ENCODE measurements at regions not wholly inside any gene's neighbourhood (a gene's known extent, or its start where the extent isn't known, plus 50 kb on each side); places are given as distances from the start of the nearest gene placed in this dataset.
A peak's percentile ranks its signal among the peaks of the same experiment; 100 is the strongest.

DNA sequence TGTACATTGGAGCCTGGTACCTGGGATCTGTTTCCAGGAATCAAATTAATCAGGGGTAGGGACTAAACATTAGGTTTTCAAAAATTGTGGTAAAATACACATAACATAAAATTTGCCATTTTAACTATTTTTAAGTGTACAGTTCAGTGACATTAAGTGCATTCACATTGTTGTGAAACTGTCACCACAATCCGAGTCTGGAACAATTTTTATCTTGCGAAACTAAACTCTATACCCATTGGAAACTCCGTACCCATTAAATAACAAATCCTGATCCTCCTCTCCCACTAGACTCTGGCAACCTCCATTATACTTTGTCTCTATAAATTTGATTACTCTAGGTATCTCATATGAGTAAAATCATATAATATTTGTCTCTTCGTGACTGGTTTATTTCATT, 486.2 kb downstream of the GADD45G start:
- WGBS, 2 donors (ENCODE audit: extremely low coverage in 2 of 2, insufficient read length in 2 of 2, insufficient replicate concordance in 1 of 2), result no CpG with 5 or more reads among the region's 4 CpGs
- H3K14ac ChIP-seq (ENCODE audit: low read length), result no peak overlapping the region
- H3K4ac ChIP-seq (ENCODE audit: low read length), result no peak overlapping the region
- H3K4me3 ChIP-seq (ENCODE audit: low read length in 2 of 2), result no peak overlapping the region
- H2AFZ ChIP-seq (ENCODE audit: low read length), result no peak overlapping the region
- H3K27me3 ChIP-seq (ENCODE audit: control insufficient read depth in 3 of 3, insufficient read depth in 3 of 3, low read depth in 1 of 3, low read length in 3 of 3), result peaks cover 0 to 7% (median 0%) of the 10 kb centered on the region in 3 experiments
- H3K4me1 ChIP-seq (ENCODE audit: control insufficient read depth in 2 of 2, insufficient read depth in 1 of 2, low read depth in 1 of 2, low read length in 2 of 2), result peaks cover 0 to 4% of the 10 kb centered on the region in 2 donors
- H4K8ac ChIP-seq (ENCODE audit: low read depth, low read length), result no peak overlapping the region
- H2BK5ac ChIP-seq (ENCODE audit: low read length), result no peak overlapping the region
- H3K9me3 ChIP-seq (replicated peaks in 1 of 2; ENCODE audit: control insufficient read depth in 2 of 2, insufficient read depth in 1 of 2, low read depth in 1 of 2, low read length in 2 of 2), result no peaks in the 10 kb centered on the region
- no peak overlapping the region for H2BK120ac ChIP-seq (ENCODE audit: low read depth, low read length)
- no peak overlapping the region for H2BK12ac ChIP-seq (ENCODE audit: low read length)
- no peak overlapping the region for H3K27ac ChIP-seq (replicated peaks; ENCODE audit: low read length)
- H3K18ac ChIP-seq (ENCODE audit: low read length), result no peak overlapping the region
- H2BK15ac ChIP-seq (ENCODE audit: low read length), result no peak overlapping the region
- no peaks in the 10 kb centered on the region for H3K79me1 ChIP-seq (ENCODE audit: low read depth, low read length)
- H3K23ac ChIP-seq (ENCODE audit: low read depth, low read length, poor library complexity), result no peak overlapping the region
- no peak overlapping the region for H3K4me2 ChIP-seq (ENCODE audit: insufficient read depth, low read length, poor library complexity, severe bottlenecking)
- H2AK5ac ChIP-seq (ENCODE audit: low read depth, low read length), result no peak overlapping the region
- no peaks in the 10 kb centered on the region for H3K36me3 ChIP-seq (replicated peaks in 1 of 2; ENCODE audit: control insufficient read depth in 2 of 2, insufficient read depth in 2 of 2, low read length in 2 of 2)
- no peak overlapping the region for H3K9ac ChIP-seq (ENCODE audit: low read depth, low read length, poor library complexity)
- no peak for DNase-seq (ENCODE audit: low spot score)
- H4K91ac ChIP-seq (ENCODE audit: low read depth, low read length, poor library complexity), result no peak overlapping the region

DNA sequence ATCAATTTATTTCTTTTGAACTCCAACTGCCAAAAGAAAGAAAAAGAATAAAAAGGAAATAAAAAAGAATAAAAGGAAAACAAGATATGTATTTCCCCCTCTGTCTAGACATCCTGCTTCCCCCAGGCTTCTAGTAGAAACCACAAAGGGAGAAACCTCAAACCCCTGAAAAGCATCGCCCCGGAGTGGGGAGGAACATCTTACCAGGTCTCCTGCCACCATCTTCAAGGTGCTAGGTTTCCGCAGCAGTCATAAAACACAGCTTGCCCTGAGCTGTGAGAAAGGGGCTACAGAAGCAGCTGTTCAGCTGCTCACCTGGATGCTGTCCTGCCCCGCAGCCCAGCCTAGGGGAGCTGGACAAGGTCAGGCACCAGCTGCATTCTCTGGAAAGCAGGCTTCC, 487.7 kb downstream of the GADD45G start:
- Histone ChIP-seq H3K9ac (ENCODE audit: low read depth, low read length, poor library complexity) (no peak overlapping the region), H4K8ac (ENCODE audit: low read depth, low read length) (no peak overlapping the region), H2BK12ac (ENCODE audit: low read length) (no peak overlapping the region), H3K9me3 (replicated peaks in 1 of 2; ENCODE audit: control insufficient read depth in 2 of 2, insufficient read depth in 1 of 2, low read depth in 1 of 2, low read length in 2 of 2) (no peaks in the 10 kb centered on the region), H3K23ac (ENCODE audit: low read depth, low read length, poor library complexity) (no peak overlapping the region), H2BK120ac (ENCODE audit: low read depth, low read length) (no peak overlapping the region), H3K36me3 (replicated peaks in 1 of 2; ENCODE audit: control insufficient read depth in 2 of 2, insufficient read depth in 2 of 2, low read length in 2 of 2) (no peaks in the 10 kb centered on the region), H3K4me2 (ENCODE audit: insufficient read depth, low read length, poor library complexity, severe bottlenecking) (no peak overlapping the region), H3K27ac (replicated peaks; ENCODE audit: low read length) (no peak overlapping the region), H3K4me3 (ENCODE audit: low read length in 2 of 2) (peak overlapping the region in 1 of 2 donors; percentile 14), H2BK15ac (ENCODE audit: low read length) (no peak overlapping the region), H3K18ac (ENCODE audit: low read length) (no peak overlapping the region), H2AFZ (ENCODE audit: low read length) (no peak overlapping the region), H3K27me3 (ENCODE audit: control insufficient read depth in 3 of 3, insufficient read depth in 3 of 3, low read depth in 1 of 3, low read length in 3 of 3) (peaks cover 0 to 15% (median 0%) of the 10 kb centered on the region in 3 experiments), H4K91ac (ENCODE audit: low read depth, low read length, poor library complexity) (no peak overlapping the region), H2AK5ac (ENCODE audit: low read depth, low read length) (no peak overlapping the region), H3K79me1 (ENCODE audit: low read depth, low read length) (no peaks in the 10 kb centered on the region), H3K4ac (ENCODE audit: low read length) (no peak overlapping the region), H3K14ac (ENCODE audit: low read length) (no peak overlapping the region), H2BK5ac (ENCODE audit: low read length) (no peak overlapping the region), H3K4me1 (ENCODE audit: control insufficient read depth in 2 of 2, insufficient read depth in 1 of 2, low read depth in 1 of 2, low read length in 2 of 2) (peaks cover 0 to 2% of the 10 kb centered on the region in 2 donors)
- WGBS, 2 donors (ENCODE audit: extremely low coverage in 2 of 2, insufficient read length in 2 of 2, insufficient replicate concordance in 1 of 2), result no CpG with 5 or more reads among the region's 4 CpGs
- no peak for DNase-seq (ENCODE audit: low spot score)

DNA sequence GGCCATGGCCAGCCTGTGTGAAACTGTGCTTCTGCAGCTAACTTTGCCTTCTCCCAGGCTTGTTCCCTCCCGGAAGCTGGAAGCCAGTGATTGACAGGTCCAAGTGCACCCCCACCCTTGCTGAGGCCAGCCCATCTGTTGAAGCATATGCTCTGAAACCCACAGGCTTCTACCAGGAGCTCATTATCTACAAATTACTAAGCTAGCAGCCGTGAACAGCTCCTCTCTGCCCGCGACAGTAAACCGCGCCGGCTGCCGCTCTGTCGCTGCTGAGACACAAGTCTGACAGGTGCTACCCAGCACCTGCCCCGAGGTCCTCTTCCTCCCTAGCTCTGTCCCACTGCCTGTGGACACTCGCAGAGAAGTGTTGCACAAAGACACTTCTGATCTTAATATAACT, 490.9 kb downstream of the GADD45G start:
- Histone ChIP-seq H3K14ac (ENCODE audit: low read length) (no peak overlapping the region), H3K4me3 (ENCODE audit: low read length in 2 of 2) (no peak overlapping the region), H3K27ac (replicated peaks; ENCODE audit: low read length) (no peak overlapping the region), H3K4me1 (ENCODE audit: control insufficient read depth in 2 of 2, insufficient read depth in 1 of 2, low read depth in 1 of 2, low read length in 2 of 2) (peaks cover 0 to 2% of the 10 kb centered on the region in 2 donors), H2BK12ac (ENCODE audit: low read length) (no peak overlapping the region), H4K91ac (ENCODE audit: low read depth, low read length, poor library complexity) (no peak overlapping the region), H3K4ac (ENCODE audit: low read length) (no peak overlapping the region), H3K9me3 (replicated peaks in 1 of 2; ENCODE audit: control insufficient read depth in 2 of 2, insufficient read depth in 1 of 2, low read depth in 1 of 2, low read length in 2 of 2) (peaks cover 0 to 2% of the 10 kb centered on the region in 2 donors), H4K8ac (ENCODE audit: low read depth, low read length) (no peak overlapping the region), H2BK120ac (ENCODE audit: low read depth, low read length) (no peak overlapping the region), H3K79me1 (ENCODE audit: low read depth, low read length) (no peaks in the 10 kb centered on the region), H2BK15ac (ENCODE audit: low read length) (no peak overlapping the region), H2AFZ (ENCODE audit: low read length) (no peak overlapping the region), H3K4me2 (ENCODE audit: insufficient read depth, low read length, poor library complexity, severe bottlenecking) (no peak overlapping the region), H3K36me3 (replicated peaks in 1 of 2; ENCODE audit: control insufficient read depth in 2 of 2, insufficient read depth in 2 of 2, low read length in 2 of 2) (no peaks in the 10 kb centered on the region), H2BK5ac (ENCODE audit: low read length) (no peak overlapping the region), H3K9ac (ENCODE audit: low read depth, low read length, poor library complexity) (no peak overlapping the region), H3K27me3 (ENCODE audit: control insufficient read depth in 3 of 3, insufficient read depth in 3 of 3, low read depth in 1 of 3, low read length in 3 of 3) (peaks cover 0 to 18% (median 5%) of the 10 kb centered on the region in 3 experiments), H3K18ac (ENCODE audit: low read length) (peak overlapping the region; percentile 35), H2AK5ac (ENCODE audit: low read depth, low read length) (no peak overlapping the region), H3K23ac (ENCODE audit: low read depth, low read length, poor library complexity) (no peak overlapping the region)
- WGBS, 2 donors (ENCODE audit: extremely low coverage in 2 of 2, insufficient read length in 2 of 2, insufficient replicate concordance in 1 of 2), result no CpG with 5 or more reads among the region's 11 CpGs
- no peak for DNase-seq (ENCODE audit: low spot score)

DNA sequence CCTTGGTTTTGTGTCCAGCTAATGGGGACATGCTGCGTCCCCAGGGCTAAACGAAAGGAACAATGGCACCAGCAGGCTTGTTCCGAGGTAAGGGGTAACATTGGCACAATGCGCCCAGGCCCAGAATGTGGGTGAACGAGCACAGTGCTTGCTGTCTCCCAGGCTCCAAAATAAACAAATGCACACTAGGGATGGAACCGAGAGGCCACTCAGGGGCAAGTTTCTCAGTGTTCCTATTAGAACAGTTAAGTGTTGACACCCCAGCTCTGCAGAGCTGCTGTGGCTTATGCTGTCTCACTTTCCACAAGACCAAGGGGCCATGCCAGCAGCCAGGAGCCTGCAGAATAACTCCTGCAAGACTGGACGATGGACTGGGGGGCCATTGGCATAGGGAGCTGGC, 492.4 kb downstream of the GADD45G start:
- Histone ChIP-seq H3K9ac (ENCODE audit: low read depth, low read length, poor library complexity) (no peak overlapping the region), H2BK5ac (ENCODE audit: low read length) (no peak overlapping the region), H4K8ac (ENCODE audit: low read depth, low read length) (no peak overlapping the region), H3K14ac (ENCODE audit: low read length) (no peak overlapping the region), H3K27me3 (ENCODE audit: control insufficient read depth in 3 of 3, insufficient read depth in 3 of 3, low read depth in 1 of 3, low read length in 3 of 3) (peaks cover 0 to 18% (median 5%) of the 10 kb centered on the region in 3 experiments), H3K23ac (ENCODE audit: low read depth, low read length, poor library complexity) (no peak overlapping the region), H3K36me3 (replicated peaks in 1 of 2; ENCODE audit: control insufficient read depth in 2 of 2, insufficient read depth in 2 of 2, low read length in 2 of 2) (no peaks in the 10 kb centered on the region), H3K18ac (ENCODE audit: low read length) (peak overlapping the region; percentile 42), H3K4me3 (ENCODE audit: low read length in 2 of 2) (no peak overlapping the region), H3K4ac (ENCODE audit: low read length) (no peak overlapping the region), H3K27ac (replicated peaks; ENCODE audit: low read length) (no peak overlapping the region), H3K9me3 (replicated peaks in 1 of 2; ENCODE audit: control insufficient read depth in 2 of 2, insufficient read depth in 1 of 2, low read depth in 1 of 2, low read length in 2 of 2) (peaks cover 0 to 2% of the 10 kb centered on the region in 2 donors), H3K4me1 (ENCODE audit: control insufficient read depth in 2 of 2, insufficient read depth in 1 of 2, low read depth in 1 of 2, low read length in 2 of 2) (peaks cover 0 to 2% of the 10 kb centered on the region in 2 donors), H2AK5ac (ENCODE audit: low read depth, low read length) (no peak overlapping the region), H2BK12ac (ENCODE audit: low read length) (peak overlapping the region; percentile 44), H2BK15ac (ENCODE audit: low read length) (no peak overlapping the region), H3K4me2 (ENCODE audit: insufficient read depth, low read length, poor library complexity, severe bottlenecking) (no peak overlapping the region), H4K91ac (ENCODE audit: low read depth, low read length, poor library complexity) (no peak overlapping the region), H2AFZ (ENCODE audit: low read length) (no peak overlapping the region), H3K79me1 (ENCODE audit: low read depth, low read length) (no peaks in the 10 kb centered on the region), H2BK120ac (ENCODE audit: low read depth, low read length) (no peak overlapping the region)
- no peak for DNase-seq (ENCODE audit: low spot score)
- no CpG with 5 or more reads among the region's 7 CpGs for WGBS, 2 donors (ENCODE audit: extremely low coverage in 2 of 2, insufficient read length in 2 of 2, insufficient replicate concordance in 1 of 2)

All from neuronal stem cell (in vitro differentiated cells).